Mammary epithelial cell (primary cell): ENCODE measurements at regions not wholly inside any gene's neighbourhood (a gene's known extent, or its start where the extent isn't known, plus 50 kb on each side); places are given as distances from the start of the nearest gene placed in this dataset.

Experiments
- EZH2 ChIP-seq: IDR thresholded peaks from 2 replicates; pipeline ENCODE4 v1.6.1; 2012; ENCODE audit warnings: low read length, inconsistent platforms, borderline replicate concordance
- TF ChIP-seq, protein P1 (sequence below), 2 donors: IDR thresholded peaks in 1 of 2; conservative IDR thresholded peaks in 1 of 2; 2 replicates each; pipeline ENCODE4 v1.5.1; 2011 to 2012; ENCODE audit warnings: inconsistent platforms in 2 of 2, low read length in 2 of 2, mild to moderate bottlenecking in 2 of 2, control low read depth in 1 of 2, low read depth in 1 of 2; ENCODE audit not compliant: insufficient read depth in 1 of 2; ENCODE audit errors: extremely low read depth in 1 of 2

DNA sequence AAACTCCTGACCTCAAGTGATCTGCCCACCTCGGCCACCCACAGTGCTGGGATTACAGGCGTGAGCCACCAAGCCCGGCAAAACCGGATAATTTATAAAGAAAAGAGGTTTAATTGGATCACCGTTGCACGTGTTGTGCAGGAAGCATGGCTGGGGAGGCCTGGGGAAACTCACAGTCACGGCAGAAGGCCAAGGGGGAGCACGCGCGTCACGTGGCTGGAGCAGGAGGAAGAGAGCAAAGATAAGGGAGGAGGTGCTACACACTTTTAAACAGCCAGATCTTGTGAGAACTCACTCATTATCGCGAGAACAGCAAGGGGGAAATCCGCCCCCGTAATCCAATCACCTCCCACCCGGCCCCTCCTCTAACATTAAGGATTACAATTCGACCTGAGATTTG lies 177.9 kb upstream of the TENM3 start:
- TF ChIP-seq, protein P1, sequence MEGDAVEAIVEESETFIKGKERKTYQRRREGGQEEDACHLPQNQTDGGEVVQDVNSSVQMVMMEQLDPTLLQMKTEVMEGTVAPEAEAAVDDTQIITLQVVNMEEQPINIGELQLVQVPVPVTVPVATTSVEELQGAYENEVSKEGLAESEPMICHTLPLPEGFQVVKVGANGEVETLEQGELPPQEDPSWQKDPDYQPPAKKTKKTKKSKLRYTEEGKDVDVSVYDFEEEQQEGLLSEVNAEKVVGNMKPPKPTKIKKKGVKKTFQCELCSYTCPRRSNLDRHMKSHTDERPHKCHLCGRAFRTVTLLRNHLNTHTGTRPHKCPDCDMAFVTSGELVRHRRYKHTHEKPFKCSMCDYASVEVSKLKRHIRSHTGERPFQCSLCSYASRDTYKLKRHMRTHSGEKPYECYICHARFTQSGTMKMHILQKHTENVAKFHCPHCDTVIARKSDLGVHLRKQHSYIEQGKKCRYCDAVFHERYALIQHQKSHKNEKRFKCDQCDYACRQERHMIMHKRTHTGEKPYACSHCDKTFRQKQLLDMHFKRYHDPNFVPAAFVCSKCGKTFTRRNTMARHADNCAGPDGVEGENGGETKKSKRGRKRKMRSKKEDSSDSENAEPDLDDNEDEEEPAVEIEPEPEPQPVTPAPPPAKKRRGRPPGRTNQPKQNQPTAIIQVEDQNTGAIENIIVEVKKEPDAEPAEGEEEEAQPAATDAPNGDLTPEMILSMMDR (conservative IDR thresholded peaks at IDR 0.05 in 1 of 2, IDR thresholded peaks at IDR 0.05 in 1 of 2; ENCODE audit: extremely low read depth in 1 of 2, insufficient read depth in 1 of 2, low read depth in 1 of 2, low read length in 2 of 2): no peak
- no peak for TF ChIP-seq EZH2
